NCI-H1694 (cell line): ENCODE measurements at regions not wholly inside any gene's neighbourhood (a gene's known extent, or its start where the extent isn't known, plus 50 kb on each side); places are given as distances from the start of the nearest gene placed in this dataset.

Experiments
- DNase-seq: peaks from one replicate; lab custom pipeline; 2025; lab: John Stamatoyannopoulos, UW

DNA sequence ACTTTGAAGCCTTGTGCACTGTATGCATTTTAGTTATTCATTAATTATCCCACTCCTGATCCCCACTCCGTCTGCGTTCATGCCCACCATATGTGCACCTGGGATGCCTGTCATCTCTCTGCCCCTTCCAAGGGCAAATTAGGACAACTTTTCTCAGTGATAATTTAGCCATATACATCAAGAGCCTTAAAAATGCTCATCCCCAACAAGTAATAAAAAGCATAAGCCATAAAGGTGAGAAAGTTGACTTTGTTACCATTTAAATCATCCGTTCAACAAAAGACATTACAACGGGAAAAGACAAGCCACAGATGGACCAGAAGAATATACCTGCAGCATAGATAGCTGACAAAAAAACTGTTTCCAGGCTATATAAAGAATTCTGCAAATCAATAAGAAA, 131.4 kb upstream of the LINGO1 start:
- no peak for DNase-seq

DNA sequence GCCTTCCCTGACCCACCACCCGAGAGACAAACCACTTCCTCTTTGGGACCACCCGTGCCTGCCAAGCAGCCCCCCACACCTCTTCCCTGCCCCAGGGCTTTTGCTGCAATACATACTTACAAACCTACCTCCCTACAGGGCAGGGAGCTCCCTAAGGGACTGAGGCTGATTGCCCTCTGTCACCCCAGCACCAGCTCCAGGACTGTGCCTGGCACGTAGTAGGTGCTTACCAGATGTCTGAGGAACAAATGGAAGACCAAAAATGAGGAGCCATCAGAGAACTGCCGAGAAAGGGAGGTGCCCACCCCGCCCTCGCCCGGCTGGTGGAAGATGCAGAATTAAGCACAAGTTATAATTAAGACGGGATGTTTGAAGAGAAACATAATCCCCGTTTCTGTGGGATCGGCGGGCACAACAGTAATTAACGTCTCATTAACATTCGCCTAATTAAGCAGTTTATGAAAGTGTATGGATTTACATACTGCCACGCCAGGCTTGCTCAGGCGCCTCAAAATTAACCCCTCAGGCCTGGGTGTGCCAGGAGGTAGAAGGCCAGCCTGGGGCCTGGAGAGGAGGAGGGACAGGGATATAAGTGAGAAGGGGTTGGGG, 130.1 kb upstream of the LINGO1 start:
- DNase-seq = no peak

DNA sequence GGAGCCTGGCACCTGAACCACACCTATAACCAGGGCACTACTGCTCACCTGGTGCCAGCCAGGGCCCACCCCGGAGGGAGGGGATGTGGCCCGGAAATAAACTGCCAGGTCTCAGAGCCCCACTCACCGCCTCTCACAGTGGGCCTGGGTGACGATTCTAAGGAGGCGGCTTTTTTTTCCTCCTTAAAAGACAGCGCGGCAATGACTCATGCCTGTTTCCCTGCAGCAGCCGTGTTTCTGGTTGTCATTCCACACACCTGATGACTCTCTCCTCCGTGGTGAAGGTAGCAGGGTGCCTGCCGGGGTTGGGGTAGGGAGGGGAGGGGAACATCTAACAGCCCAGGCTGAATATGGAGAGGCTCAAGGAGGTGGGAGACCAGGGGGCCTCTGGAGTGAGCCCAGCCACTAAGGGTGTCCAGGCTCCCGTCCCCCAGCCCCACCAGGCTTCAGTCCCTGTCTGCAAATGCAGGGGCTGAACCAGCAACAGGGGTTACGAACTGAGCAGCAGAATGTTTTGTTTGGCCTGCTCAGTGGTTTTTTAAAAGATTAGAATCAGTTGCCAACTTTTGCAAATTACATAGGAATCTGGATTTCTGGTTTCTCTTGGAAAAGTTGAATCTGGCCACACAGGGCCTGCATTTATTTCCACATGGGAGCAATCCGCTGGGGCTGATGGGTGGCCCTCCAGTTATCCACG, 127.3 kb upstream of the LINGO1 start:
- no peak for DNase-seq

DNA sequence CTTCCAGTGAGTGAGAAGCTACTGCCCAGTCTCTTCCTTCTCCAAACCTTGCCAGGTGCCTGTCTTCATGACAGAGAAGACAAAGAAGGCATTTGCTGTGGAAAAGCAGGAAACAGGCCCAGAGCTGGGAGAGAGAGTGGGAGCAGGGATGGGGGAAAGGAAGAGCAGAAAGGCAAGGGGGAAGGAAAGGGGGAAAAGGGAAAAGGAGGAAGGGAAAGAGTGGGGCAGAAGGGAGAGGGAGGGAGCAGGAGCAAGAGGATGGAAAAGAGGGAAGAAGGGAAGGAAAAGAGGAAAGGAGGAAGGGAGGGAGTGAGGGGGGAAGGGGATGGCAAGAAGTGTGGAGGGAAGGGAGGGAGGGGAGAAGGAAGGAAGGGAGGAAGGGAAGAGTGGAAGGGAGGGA, 121.2 kb upstream of the LINGO1 start:
- no peak for DNase-seq

DNA sequence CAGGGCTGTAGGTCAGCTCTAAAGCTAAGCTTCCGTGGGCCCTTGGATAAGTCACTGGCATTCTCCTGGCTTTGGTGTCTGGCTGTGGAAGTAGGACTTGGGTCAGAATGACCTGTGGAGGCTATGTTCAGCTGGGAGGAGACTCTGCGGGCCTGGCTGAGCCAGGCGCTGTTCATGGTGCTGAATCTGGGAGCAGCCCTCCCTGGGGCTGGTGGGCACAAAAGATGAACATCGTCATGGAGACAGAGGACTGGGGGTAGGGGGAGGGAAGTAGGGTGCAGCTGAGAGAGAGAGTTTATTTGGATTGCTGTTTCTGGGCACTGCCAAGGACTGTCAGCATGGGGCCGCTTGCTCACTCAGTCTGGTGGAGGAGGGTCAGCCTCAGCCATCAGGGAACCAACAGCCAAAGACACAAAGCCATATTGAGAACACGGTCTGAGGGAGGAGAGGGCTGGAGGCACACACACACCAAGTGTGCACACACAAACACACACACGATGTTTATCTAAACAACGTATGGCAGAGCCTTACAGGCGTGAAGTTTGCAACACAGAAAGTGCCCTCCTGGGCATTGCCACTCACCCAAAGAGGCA, 120.7 kb upstream of the LINGO1 start:
- DNase-seq = no peak

DNA sequence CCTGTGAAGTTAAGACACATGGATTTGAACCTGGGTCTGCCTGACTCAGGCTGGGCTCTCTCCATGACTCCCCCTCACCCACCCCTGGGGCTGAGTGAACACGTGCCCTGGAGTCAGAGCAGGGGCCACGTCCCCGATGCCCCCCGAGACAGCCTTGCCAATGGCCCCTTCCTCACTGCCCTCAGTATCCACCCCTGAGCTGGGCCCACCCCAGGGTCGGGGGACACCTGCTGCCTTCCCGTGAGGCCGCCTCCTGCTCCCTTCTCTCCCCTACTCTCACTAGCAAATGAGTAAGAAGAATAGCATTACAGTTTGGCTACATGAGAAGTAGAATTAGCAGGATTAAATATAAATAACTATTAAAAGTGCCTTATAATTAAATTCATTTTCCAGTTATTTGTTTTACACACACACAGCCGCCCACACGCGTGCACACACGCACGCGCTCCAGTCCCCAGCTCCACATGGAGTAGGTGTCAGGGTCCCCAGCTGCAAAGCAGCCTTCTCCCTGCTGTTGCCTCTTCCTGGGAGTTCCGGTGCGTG, 117.4 kb upstream of the LINGO1 start:
- DNase-seq = no peak

DNA sequence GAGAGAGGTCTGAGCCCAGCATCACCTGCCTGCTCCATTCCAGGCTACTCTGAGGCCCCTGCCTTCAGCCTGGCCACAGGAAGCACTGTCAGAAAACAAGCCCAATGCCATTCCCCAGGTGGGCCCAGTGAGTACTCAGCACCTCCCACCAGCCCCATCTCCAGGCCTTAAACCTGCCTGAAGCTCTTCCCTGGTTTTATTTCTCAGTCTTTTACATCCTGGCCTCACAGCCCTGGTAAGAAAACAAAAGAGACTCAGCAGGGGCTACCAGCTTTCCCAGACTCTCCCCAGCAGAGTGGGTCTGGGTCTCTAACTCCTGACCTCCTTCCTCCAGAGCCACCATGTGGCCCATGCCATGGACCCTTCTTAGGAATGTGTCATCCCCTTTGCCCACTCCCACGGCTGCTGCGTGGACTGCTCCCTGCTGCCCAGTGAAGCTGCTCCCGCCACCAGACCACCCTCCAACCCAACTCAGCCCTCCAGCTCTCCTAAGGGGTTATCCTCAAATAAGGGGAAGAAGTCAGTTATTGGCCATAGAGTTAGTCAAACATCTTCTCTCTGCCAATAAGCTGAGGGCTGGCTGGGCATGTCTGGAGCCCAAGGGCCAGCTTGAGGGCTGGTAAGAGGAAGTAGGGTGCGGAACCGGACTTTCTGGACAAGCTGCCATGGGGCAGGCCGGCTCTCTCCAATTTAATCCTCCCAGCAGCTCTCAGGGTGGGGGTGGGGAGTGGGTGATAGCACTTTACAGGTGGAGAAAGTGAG, 116.7 kb upstream of the LINGO1 start:
- no peak for DNase-seq

DNA sequence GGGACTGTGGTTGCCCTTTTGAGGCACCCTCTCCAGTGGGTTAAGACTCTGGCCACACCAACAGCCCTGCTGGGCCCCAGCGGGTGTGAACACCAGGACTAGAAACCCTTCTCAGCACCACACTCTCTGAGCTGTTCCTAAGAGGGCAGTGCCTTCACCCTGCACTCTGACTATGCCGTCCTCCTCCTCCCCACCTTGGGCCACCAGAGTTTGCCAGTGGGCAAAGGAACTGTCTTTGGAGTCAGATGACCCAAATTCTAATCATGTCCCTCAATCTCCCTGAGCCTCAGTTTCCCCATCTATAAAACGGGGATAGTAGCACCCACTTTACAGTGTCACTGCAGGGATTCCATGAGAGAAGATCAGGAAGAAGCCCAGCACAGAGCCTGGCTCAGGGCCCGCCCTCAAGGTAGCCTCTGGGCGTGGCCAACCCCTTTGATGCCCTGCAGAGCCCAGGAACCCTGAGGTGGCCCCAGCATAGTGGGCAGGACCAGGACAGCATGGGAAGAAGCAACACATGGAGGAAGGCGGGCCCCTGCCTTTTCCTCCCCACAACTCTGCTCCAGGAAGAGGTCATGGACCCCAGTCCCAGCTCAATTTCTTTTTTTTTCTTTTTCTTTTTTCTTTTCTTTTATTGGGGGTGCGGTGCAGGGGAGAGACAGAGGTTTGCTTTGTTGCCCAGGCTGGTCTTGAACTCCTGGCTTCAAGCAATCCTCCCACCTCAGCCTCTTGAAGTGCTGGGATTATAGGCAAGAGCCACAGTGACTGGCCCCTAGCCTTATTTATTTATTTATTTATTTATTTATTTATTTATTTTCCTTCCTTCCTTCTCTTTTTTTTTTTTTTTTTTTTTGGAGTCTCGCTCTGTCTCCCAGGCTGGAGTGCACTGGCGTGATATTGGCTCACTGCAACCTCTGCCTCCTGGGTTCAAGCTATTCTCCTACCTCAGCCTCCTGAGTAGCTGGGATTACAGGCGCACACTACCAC, 115.7 kb upstream of the LINGO1 start:
- no peak for DNase-seq

DNA sequence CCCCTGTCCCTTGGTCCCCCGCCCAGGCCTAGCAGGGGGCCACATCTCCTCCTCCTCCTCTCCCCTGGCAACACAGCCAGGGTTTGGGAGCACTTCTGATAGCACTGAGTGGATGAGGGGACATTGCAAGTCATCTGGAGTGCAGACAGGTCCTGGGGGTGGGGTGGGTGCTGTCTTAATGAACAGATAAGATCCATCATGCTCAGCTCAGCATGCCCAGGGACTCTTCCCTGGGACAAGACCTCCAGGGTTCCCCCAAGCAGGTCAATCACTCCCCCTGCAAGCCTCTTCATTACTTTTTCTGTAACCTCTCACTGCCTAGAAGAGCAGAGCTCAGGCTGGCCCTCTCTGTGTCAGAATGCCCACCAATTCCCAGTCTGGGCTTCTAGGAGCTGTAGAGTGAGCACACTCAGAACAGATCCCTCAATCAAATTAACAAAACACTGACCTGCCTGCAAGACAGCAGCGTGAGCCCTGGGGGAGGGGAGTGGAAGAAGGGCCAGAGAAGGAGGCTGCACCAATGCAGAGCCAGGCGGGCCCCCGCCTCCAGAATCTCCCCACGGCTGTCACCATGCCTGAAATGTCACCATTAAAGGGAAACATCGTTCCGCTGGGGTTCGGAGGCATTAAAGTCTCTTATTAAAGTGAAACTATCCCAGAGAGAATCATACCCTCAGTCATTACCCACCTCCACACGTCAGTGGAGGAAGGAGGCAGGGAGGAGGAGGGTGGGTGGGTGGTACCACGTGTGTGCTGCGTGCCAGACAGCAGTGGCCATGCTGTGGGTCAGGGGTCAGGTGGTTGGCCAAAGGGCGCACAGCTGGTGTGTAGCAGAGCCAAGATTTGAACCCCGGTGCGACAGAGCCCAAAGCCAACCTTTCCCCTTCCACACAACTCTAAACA, 114.7 kb upstream of the LINGO1 start:
- DNase-seq = no peak

DNA sequence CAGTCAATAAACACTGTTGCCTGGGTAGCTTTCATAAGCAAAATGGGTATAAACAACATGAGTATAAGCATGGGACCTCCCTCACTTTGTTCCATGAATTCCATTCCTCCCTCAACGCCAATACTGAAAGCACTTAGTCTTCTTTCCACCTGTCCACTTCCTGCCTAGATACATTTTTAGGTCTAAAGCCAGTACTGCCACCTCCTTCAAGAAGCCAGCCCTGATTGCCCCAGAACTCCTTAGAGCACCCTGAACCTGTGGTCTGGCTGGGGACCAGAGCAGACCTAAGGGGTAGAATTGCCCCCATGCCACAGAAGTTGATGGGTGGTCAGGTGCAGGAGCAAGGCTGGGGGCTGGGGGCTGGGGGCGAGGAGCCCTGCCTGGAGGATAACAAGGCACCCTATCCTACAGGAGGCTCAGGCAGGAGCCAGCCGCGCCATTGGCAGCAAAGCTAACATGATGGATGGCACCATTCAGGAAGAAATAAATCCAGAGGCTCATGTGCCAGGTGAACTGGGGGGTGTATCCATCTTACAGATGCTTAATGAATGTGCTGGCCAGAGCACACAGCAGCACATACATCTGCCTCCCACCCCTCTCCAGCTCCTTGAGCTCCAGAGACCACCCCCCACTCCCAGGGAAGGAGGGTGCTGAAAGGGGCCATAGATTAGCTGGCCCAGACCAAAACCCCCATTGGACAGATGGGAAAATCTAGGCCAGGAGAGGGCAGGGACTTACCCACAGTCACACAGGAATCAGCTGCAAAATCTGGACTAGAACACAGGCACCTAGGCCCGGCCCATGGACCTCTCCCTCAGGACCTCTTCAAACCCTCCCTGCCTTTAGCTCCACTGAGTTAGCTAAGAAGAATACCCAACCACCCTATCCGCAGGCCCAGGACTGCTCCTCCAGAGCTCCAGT, 113.8 kb upstream of the LINGO1 start:
- DNase-seq = no peak

DNA sequence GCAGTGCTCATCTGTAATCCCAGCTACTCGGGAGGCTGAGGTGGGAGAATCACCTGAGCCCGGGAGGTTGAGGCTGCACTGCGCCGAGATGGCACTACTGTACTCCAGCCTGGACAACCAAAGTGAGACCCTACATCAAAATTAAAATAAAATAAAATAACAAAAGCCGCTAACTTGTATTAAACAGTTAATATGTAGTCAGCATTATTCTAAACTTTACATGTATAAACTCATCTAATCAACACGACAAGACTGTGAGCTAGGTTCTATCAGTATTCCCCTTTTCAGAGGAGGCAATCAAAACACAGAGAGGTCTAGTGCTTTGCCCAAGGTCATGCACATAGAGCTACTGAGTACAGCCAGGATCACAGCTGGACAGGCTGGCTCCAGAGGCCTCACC, 111.7 kb upstream of the LINGO1 start:
- DNase-seq = no peak

DNA sequence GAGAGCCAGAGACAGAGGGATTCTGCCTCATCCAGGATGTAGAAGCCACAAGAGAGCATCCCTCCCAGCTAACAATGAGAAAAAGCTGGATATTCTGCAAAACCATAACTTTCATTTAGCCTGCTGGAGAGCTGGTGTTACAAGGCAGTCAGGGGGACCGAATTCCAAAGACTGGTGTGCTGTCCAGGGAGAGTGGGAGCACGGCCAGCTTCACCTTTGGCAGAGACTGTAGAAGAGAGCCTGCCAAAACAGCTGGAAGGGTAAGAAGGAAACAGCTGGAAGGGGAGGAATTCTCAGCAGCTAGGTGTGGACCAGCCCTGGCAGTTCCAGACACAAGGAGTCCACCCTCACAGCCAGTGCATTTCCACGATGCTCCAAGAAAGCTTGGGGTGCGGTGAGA, 109.9 kb upstream of the LINGO1 start:
- DNase-seq = no peak

DNA sequence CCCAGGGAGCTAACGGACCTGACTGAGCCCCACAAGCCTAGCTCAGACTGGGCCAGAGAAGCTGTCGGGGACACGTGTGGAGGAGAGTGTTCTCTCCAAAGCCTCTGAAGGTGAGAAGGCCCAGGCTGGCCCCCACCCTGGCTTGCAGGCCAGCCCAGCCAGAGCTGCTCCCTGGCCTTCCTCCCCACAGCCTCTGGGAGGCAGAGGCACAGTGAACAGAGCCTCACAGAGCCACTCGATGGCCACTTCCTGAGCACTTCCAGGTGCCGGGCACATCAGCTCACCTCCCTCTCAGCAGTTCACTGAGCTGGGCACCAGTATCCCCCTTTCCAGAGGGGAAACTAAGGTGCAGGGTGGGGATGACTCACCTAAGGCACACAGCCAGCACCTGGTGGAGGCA, 109.4 kb upstream of the LINGO1 start:
- DNase-seq = no peak

DNA sequence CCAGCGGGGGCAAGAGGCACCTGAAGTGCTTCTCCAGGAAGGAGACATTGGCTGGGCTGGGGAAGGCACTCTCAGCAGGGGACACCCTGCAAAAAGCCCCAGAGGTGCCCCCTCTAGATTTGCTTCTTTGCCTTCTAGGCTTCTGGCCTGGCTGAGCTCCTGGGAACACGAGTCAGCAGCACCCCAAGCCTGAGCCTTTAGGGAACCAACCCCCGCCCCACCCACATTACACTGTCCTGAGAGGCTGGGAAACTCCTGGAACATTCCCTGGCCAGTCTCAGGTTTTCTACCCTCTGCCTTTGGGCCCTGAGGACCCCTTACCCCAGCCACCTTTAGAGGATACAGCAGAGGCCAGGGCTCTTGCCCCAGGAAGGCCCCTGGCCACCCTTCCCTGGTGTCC, 108.4 kb upstream of the LINGO1 start:
- no peak for DNase-seq

DNA sequence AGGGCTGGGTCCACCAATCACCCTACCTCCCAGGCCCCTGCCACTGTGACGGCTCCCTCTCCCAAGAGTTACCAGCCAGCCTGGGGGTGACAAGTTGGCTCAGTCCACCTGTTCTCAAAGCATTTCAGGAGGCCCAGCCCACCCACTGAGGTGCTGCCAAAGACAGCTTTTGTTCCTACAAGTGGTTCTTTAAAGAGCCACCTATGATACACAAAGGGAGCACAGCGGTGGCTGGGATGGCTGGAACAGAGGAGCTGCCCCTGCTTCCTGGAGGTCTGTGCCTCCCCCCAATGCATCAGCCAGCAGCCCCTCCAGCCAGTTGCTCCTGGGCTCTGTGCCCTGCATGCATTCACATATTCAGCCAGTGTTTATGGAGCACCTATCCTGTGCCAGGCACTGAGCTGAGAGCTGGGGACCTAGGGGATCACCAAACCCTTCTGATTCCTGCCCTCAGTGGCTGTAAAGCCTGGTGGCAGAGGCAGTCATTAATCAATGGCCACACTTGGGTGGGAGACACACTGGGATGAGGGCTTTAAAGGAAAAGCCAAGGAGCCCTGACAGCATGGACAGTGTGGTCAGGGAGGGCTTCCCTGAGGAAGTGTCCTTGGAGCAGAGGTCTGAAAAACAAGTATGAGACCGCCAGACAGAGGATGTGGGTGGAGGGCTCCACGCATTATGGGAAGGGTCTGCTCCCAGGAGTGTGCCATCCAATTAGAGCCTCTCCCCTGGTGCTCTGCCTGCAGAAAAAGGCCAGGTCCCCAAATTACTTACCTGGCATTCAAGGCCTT, 107.1 kb upstream of the LINGO1 start:
- no peak for DNase-seq

DNA sequence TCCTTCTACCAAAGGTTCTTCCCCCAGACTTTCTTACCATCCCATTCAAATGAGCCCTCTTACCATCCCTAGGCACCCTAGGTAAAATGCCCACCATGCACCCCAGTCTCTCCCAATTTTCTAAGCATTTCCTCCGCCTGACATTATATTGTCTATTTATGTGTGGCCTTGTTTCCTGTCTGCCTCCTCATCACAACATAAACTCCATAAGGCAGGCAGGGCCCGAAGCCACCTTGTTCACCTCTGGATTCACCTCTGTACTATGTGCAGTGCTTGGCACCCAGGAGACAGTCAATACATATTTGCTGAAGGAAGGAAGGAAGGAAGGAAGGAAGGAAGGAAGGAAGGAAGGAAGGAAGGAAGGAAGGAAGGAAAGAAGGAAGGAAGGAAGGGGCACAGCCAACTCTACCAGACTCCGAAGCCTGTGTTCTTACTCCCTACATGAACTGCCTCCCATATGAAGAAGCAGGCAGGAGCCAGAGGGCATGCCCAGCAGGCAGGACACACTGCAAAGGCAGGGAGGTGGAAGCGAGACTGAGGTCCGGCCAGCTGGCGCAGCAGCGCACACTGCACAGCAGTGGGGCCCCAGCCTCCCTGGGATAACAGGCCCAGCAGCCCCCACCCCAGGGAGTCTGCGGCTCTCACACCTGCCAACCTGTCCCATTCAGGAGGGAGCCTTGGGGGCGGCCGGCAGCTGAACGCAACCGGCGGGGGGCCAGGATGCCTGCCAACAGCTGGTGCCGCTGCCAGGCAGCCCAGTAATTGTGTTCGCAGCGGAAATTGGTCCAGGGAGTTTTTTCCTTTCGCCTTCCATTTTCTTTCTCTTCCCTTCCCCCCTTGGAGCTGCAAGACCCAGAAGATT, 106.0 kb upstream of the LINGO1 start:
- peak; percentile 44 for DNase-seq

DNA sequence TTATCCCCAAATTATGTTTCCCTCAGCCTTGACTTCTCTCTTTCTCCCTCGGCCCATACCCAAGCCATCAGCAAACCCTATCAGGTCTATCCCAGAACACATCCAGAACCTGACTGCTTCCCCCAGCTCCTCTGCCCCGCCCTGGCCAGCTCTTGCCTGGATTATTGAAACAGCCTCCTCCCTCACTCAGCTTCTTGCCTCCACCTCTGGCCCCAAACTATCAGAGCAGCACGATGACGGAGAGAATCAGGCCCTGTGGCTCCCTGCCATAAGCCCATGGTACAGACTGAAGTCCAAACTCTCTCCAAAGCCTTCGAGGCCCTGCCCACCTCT, 105.3 kb upstream of the LINGO1 start:
- no peak for DNase-seq
